Gastrocnemius medialis (tissue), 4 donors: ENCODE measurements at regions not wholly inside any gene's neighbourhood (a gene's known extent, or its start where the extent isn't known, plus 50 kb on each side); places are given as distances from the start of the nearest gene placed in this dataset.

ENCODE experiments used
- ATAC-seq, 2 donors: fragments of 150-250 bp; one replicate each; pipeline ENCODE4 v1.9.1; 2016
- DNase-seq, 2 donors: peaks; one replicate each; pipeline ENCODE4 v3.0.0-alpha.2; 2019
- H3K27ac ChIP-seq, 4 donors: fragments of 200-600 bp; sonication (generic); 1 replicate in 1 of 4; 2 replicates in 3 of 4; pipeline ENCODE4 v1.5.1; 2016 to 2018; ENCODE audit warnings: mild to moderate bottlenecking in 2 of 4, moderate library complexity in 1 of 4
- H3K27me3 ChIP-seq, 3 donors: fragments of 200-600 bp; sonication (generic) in 2 of 3; 1 replicate in 1 of 3; 2 replicates in 2 of 3; pipeline versions ENCODE4 v1.5.1 to v1.6.0; 2016 to 2019; ENCODE audit warnings: mild to moderate bottlenecking in 1 of 3, moderate library complexity in 1 of 3
- H3K36me3 ChIP-seq, 2 donors: fragments of 200-600 bp; sonication (generic) in 1 of 2; one replicate each; pipeline ENCODE4 v1.5.1; 2017 to 2018
- H3K4me1 ChIP-seq, 2 donors: fragments of 200-600 bp; sonication (generic) in 1 of 2; one replicate each; pipeline ENCODE4 v1.5.1; 2016 to 2017; ENCODE audit warnings: mild to moderate bottlenecking in 2 of 2
- H3K4me3 ChIP-seq, 4 donors: fragments of 200-600 bp; sonication (generic) in 3 of 4; 1 replicate in 1 of 4; 2 replicates in 3 of 4; pipeline ENCODE4 v1.5.1; 2016 to 2019; ENCODE audit warnings: mild to moderate bottlenecking in 2 of 4
- H3K9me3 ChIP-seq, 3 donors: fragments of 200-600 bp; sonication (generic) in 2 of 3; 1 replicate in 1 of 3; 2 replicates in 2 of 3; pipeline ENCODE4 v1.5.1; 2016 to 2019
- POLR2A ChIP-seq, 2 donors: fragments of 450-650 bp; IDR thresholded peaks; one replicate each; pipeline ENCODE4 v1.6.1; 2017; ENCODE audit warnings: antibody characterized with exemption in 2 of 2, mild to moderate bottlenecking in 2 of 2, moderate library complexity in 2 of 2
- in situ Hi-C, 4 donors: fragments of 200-750 bp; cut with MboI; loops; one replicate each; pipeline versions ENCODE4 v1.15.0 to v1.8.0; 2017; ENCODE audit warnings: low sequenced_read_pairs in 4 of 4
- intact Hi-C: fragments of 100-400 bp; cut with DNase I; formaldehyde crosslinking; loops from one replicate; pipeline ENCODE4 v1.15.1; 2023; ENCODE audit warnings: low total_unique reads
- TF ChIP-seq, protein P1 (sequence below), 5 experiments: fragments of 450-650 bp in 3 of 5; fragments of 200-600 bp in 2 of 5; sonication (generic) in 2 of 5; IDR thresholded peaks in 4 of 5; conservative IDR thresholded peaks in 1 of 5; 1 replicate in 4 of 5; 2 replicates in 1 of 5; pipeline ENCODE4 v1.5.1; 2016 to 2019; ENCODE audit warnings: antibody characterized with exemption in 5 of 5, mild to moderate bottlenecking in 3 of 5, moderate library complexity in 3 of 5

DNA sequence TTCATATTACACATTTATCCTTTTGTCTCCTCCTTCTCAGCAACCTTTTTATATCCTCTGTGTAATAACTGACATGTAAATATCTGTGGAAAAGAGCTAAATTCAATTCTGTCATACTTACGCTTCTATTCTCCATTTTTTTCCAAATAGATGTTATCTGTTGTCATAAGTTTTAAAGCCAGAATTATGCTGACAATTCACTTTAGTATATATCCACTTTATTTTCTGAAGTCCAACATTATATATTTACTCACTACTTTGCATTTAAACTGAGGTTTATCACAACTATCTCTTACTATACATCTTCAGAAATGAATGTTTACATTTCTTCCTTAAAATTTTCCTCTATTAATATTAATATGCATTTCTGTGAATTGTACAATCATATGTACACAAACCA is 247.9 kb upstream of the PCDH10 start:
- Histone ChIP-seq H3K36me3 (no peaks in the 10 kb centered on the region), H3K4me1 (no peaks in the 10 kb centered on the region), H3K4me3 (no peak overlapping the region), H3K27ac (no peak overlapping the region), H3K9me3 (no peaks in the 10 kb centered on the region), H3K27me3 (no peaks in the 10 kb centered on the region)
- TF ChIP-seq, protein P1, sequence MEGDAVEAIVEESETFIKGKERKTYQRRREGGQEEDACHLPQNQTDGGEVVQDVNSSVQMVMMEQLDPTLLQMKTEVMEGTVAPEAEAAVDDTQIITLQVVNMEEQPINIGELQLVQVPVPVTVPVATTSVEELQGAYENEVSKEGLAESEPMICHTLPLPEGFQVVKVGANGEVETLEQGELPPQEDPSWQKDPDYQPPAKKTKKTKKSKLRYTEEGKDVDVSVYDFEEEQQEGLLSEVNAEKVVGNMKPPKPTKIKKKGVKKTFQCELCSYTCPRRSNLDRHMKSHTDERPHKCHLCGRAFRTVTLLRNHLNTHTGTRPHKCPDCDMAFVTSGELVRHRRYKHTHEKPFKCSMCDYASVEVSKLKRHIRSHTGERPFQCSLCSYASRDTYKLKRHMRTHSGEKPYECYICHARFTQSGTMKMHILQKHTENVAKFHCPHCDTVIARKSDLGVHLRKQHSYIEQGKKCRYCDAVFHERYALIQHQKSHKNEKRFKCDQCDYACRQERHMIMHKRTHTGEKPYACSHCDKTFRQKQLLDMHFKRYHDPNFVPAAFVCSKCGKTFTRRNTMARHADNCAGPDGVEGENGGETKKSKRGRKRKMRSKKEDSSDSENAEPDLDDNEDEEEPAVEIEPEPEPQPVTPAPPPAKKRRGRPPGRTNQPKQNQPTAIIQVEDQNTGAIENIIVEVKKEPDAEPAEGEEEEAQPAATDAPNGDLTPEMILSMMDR (IDR thresholded peaks at IDR 0.05 in 4 of 5, conservative IDR thresholded peaks at IDR 0.05 in 1 of 5), result no peak
- no peak for TF ChIP-seq POLR2A (IDR thresholded peaks at IDR 0.05)
- intact Hi-C loops (no loop called here), in situ Hi-C loops (no loop called here)
- DNase-seq (no peak), ATAC-seq (no peak)

DNA sequence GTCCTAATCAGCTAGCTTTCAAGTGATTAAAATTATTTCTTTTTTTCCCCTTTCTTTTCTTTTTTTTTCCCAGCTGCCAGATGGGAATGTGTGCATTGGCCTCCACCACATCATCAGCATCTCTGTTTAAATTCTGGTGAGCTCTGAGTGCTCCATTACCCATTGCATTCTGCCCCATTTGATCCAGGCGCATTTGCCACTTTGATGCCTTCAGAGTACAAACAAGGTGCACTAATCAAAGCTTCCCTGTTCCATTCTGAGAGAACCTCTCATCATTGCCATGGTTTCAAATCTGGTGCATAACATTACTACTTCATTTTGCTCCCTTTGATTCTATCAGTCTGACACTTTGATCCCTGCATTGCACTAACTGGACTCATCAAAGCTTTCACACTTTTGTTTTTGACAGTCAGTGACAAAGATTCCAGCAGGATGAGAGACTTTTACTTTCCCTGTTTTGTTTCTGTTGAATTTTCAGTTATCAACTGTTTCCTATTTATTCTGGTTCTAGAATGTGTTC is 238.8 kb upstream of the PCDH10 start:
- intact Hi-C loops (no loop called here), in situ Hi-C loops (no loop called here)
- DNase-seq (no peak), ATAC-seq (no peak)
- H3K9me3 ChIP-seq, result no peaks in the 10 kb centered on the region
- TF ChIP-seq, protein P1 (IDR thresholded peaks at IDR 0.05 in 4 of 5, conservative IDR thresholded peaks at IDR 0.05 in 1 of 5), result no peak
- no peak for TF ChIP-seq POLR2A (IDR thresholded peaks at IDR 0.05)
- no peaks in the 10 kb centered on the region for H3K36me3 ChIP-seq
- no peak overlapping the region for H3K4me3 ChIP-seq
- H3K27ac ChIP-seq, result no peak overlapping the region
- no peaks in the 10 kb centered on the region for H3K27me3 ChIP-seq
- H3K4me1 ChIP-seq, result no peaks in the 10 kb centered on the region

DNA sequence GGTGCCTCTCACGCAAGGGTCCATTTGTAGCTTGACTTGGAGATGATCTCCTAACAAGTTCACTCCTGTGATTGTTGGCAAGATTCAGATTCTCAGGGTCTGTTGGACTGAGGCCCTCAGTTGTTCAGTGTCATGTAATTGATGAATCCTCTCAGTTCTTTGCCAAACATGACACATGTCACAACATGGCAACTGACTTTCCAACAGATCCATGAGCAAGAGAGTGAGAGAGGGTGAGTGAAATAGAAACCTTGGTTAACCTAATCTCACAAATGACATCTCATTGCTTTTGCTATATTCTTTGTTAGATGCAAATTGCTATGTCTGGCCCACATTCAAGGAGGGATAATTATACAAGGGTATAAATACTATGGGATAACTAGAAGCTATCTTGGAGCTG is 231.0 kb upstream of the PCDH10 start:
- intact Hi-C loops (no loop called here), in situ Hi-C loops (no loop called here)
- DNase-seq (no peak), ATAC-seq (no peak)
- no peaks in the 10 kb centered on the region for H3K27me3 ChIP-seq
- TF ChIP-seq, protein P1 (IDR thresholded peaks at IDR 0.05 in 4 of 5, conservative IDR thresholded peaks at IDR 0.05 in 1 of 5), result no peak
- TF ChIP-seq POLR2A (IDR thresholded peaks at IDR 0.05), result no peak
- H3K4me3 ChIP-seq, result no peak overlapping the region
- H3K9me3 ChIP-seq, result no peaks in the 10 kb centered on the region
- no peak overlapping the region for H3K27ac ChIP-seq
- no peaks in the 10 kb centered on the region for H3K36me3 ChIP-seq
- no peaks in the 10 kb centered on the region for H3K4me1 ChIP-seq

DNA sequence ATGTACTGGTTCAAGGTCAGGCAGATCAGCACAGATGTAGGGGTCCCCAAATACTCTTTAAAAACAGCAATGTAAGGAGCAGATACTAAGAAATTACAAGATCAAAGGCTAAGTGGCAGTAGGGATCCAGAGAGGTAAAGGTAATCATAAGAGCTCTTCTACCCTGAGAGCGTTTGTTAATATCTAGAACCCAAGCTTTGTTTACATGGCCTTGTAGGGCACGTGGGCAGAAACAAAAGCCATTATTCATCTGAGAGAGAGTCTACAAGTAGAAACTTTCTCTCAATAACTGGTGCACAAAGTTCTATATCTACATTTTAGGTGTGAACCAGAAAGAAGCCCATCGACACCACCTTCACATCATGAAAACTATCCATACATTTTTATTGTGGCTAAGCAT is 225.6 kb upstream of the PCDH10 start:
- H3K27ac ChIP-seq, result no peak overlapping the region
- H3K9me3 ChIP-seq, result no peaks in the 10 kb centered on the region
- TF ChIP-seq, protein P1 (IDR thresholded peaks at IDR 0.05 in 4 of 5, conservative IDR thresholded peaks at IDR 0.05 in 1 of 5), result no peak
- TF ChIP-seq POLR2A (IDR thresholded peaks at IDR 0.05), result no peak
- no peaks in the 10 kb centered on the region for H3K27me3 ChIP-seq
- H3K4me1 ChIP-seq, result no peaks in the 10 kb centered on the region
- ATAC-seq (no peak), DNase-seq (no peak)
- intact Hi-C loops, result no loop called here
- in situ Hi-C loops, result no loop called here
- H3K36me3 ChIP-seq, result no peaks in the 10 kb centered on the region
- no peak overlapping the region for H3K4me3 ChIP-seq

DNA sequence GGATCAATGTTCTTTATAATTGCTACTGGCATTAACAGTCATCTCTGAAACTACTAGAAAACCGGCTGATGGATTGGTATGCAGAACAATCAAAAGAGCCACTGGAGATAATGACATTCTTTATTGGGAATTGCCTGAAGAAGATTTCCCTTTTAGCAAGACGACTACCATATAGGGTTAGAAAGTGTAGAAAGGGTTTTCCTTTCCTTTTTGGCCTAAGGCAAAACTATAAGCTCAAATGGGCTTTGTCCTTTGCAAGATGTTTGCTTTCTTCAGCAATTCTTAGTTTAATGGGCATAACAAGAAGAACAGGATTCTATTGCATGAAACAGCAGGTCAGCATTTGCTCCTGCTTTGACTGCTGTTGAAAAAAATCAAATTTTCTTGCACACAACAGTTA is 214.2 kb upstream of the PCDH10 start:
- Histone ChIP-seq H3K4me3 (no peak overlapping the region), H3K36me3 (no peaks in the 10 kb centered on the region), H3K4me1 (no peaks in the 10 kb centered on the region), H3K9me3 (no peaks in the 10 kb centered on the region), H3K27ac (no peak overlapping the region), H3K27me3 (no peaks in the 10 kb centered on the region)
- ATAC-seq, result no peak
- in situ Hi-C loops (no loop called here), intact Hi-C loops (no loop called here)
- TF ChIP-seq POLR2A (IDR thresholded peaks at IDR 0.05), result no peak
- TF ChIP-seq, protein P1 (IDR thresholded peaks at IDR 0.05 in 4 of 5, conservative IDR thresholded peaks at IDR 0.05 in 1 of 5), result no peak
- DNase-seq, result no peak
